GM19468 (cell line): ENCODE measurements at regions not wholly inside any gene's neighbourhood (a gene's known extent, or its start where the extent isn't known, plus 50 kb on each side); places are given as distances from the start of the nearest gene placed in this dataset.

Experiments used
- ATAC-seq: cut with Tn5 transposase; IDR thresholded peaks from one replicate; pipeline ENCODE4 v1.9.1; 2021; ENCODE audit warnings: mild to moderate bottlenecking, moderate library complexity, moderate number of reproducible peaks; ENCODE audit not compliant: unreplicated experiment; ENCODE audit errors: extremely low read depth

DNA sequence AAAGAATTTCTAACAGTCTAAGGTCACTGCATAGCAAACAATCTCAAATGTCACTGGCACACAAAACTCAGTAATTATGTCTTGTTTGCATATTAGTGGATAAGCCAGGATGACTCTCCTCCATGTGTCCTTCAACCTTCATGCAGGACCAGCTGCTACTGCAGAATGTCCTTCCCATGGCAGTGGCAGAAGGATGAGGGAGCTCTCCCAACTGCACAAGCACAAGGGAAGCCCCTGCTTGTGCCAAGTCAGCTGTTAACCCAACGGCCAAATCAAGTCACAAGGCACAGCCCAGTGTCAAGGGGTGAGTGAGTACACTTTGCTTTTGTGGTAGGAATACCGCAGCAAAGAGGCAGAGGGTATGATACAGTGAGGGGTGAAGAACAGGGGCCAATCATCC, 59.3 kb upstream of the VWC2 start:
- no peak for ATAC-seq

DNA sequence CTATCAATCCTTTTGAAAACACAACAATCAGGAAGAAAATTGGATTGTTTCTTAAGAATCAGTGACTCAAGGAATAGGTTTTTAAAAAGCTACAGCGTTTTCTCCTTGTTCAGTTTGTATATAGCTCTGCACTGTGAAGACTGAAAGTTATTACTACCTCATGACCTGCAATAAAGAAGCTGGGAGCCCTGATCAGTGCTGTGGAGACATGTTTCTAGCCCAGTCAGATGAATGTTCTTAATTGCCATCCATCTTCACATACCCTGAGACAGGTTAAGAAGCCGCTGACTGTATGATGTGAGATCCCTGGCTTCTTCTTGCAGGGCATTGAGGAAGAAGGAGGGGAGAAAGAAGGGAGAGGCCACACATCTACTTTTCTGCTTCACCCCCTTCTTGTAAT, 58.0 kb upstream of the VWC2 start:
- no peak for ATAC-seq

DNA sequence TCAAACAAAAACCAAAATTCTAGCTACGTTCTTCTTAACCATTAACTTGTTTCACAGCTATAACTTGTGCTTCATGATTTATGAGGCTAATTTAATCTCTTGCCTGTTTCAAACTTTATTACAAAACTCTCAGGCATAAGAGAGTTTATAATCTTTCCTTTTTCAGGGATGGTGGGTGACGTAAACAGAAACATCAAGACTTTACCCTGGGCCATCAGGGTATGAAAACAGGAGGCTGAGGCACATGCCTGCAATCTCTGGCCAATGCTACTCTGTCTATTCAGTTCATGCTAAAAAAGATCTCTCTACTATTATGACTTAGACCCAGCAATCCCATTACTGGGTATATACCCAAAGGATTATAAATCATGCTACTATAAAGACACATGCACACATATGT, 55.9 kb upstream of the VWC2 start:
- ATAC-seq: no peak

DNA sequence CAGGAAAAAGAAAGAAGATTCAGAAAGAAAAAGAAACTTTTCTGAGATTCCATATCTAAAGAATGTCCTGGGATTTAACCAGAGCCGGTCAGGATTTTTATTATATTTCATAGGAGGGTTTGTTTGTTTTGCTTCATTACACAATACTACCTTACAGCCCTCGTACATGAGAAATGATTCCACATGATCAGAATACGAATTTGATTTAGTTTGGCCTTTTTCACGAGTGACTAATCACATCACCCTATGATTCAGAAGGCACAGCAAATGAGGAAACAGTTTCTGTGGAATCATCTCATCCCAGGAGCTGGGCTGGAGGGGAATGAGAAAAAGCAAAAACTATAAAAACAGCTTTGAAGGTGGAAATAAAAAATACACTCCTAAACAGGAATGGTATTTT, 54.7 kb upstream of the VWC2 start:
- ATAC-seq: no peak

DNA sequence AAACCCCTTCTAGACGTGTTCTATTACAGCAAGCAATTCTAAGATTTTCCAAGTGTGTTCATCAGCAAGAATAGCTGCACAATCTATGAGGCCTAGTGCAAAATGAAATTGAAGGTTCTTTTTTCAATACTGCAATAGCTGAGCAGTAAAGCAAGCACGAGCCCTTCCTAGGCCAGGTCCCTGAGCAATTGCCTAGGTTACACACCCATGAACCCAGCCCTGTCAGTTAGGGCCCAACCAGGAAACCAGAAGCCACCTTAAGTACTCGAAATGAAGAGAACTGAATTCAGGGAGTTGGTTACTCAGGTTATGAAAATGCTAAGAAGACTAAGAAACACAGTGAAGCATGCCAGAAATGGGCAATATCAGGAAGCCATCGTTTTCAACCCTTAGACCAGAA, 52.0 kb upstream of the VWC2 start:
- no peak for ATAC-seq
